H1 (cell line): ENCODE measurements at regions not wholly inside any gene's neighbourhood (a gene's known extent, or its start where the extent isn't known, plus 50 kb on each side); places are given as distances from the start of the nearest gene placed in this dataset.

Source experiments
- CTCF ChIP-seq, 3 experiments: IDR thresholded peaks; 1 replicate in 2 of 3; 2 replicates in 1 of 3; pipeline versions ENCODE4 v1.5.1 to v1.6.1; 2011; ENCODE audit warnings: low read length in 3 of 3, mild to moderate bottlenecking in 3 of 3, inconsistent platforms in 2 of 3, low read depth in 1 of 3, moderate library complexity in 1 of 3; ENCODE audit not compliant: insufficient read depth in 1 of 3; ENCODE audit errors: control extremely low read depth in 1 of 3
- POLR2AphosphoS5 ChIP-seq: IDR thresholded peaks from 2 replicates; pipeline ENCODE4 v1.6.1; 2011; ENCODE audit warnings: low read depth, low read length
- SP1 ChIP-seq: IDR thresholded peaks from 2 replicates; pipeline ENCODE4 v1.6.1; 2011; ENCODE audit warnings: low read depth, low read length
- ZNF274 ChIP-seq: IDR thresholded peaks from 2 replicates; pipeline ENCODE4 v1.7.0; 2012; ENCODE audit warnings: low read length, borderline replicate concordance; ENCODE audit errors: extremely low read depth
- TF ChIP-seq, protein P1 (sequence below): IDR thresholded peaks from 2 replicates; pipeline ENCODE4 v1.6.1; 2012; ENCODE audit warnings: inconsistent platforms
- TF ChIP-seq, protein P2 (sequence below): IDR thresholded peaks from 2 replicates; pipeline ENCODE4 v1.6.1; 2012; ENCODE audit warnings: low read length, inconsistent platforms

- TF ChIP-seq, protein P1, sequence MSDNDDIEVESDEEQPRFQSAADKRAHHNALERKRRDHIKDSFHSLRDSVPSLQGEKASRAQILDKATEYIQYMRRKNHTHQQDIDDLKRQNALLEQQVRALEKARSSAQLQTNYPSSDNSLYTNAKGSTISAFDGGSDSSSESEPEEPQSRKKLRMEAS: no peak
- TF ChIP-seq CTCF (IDR thresholded peaks at IDR 0.05; ENCODE audit: control extremely low read depth in 1 of 3, insufficient read depth in 1 of 3, low read depth in 1 of 3, low read length in 3 of 3) (no peak), ZNF274 (no peak), SP1 (no peak), POLR2AphosphoS5 (no peak)
- TF ChIP-seq, protein P2, sequence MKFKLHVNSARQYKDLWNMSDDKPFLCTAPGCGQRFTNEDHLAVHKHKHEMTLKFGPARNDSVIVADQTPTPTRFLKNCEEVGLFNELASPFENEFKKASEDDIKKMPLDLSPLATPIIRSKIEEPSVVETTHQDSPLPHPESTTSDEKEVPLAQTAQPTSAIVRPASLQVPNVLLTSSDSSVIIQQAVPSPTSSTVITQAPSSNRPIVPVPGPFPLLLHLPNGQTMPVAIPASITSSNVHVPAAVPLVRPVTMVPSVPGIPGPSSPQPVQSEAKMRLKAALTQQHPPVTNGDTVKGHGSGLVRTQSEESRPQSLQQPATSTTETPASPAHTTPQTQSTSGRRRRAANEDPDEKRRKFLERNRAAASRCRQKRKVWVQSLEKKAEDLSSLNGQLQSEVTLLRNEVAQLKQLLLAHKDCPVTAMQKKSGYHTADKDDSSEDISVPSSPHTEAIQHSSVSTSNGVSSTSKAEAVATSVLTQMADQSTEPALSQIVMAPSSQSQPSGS: no peak
Measured at GRCh38 chr2:180174580-180174979, 167.5 kb upstream of the CWC22 start.
